ENCODE measurements at regions not wholly inside any gene's neighbourhood (a gene's known extent, or its start where the extent isn't known, plus 50 kb on each side); places are given as distances from the start of the nearest gene placed in this dataset.
"Not testable (repeated sequence)": the region's sequence is repeated elsewhere in the genome, so short reads cannot be mapped to it uniquely, and the experiment has no call there.

GRCh38 chr1:105626276-105626987 lies 1430.0 kb upstream of the PRMT6 start:
- no peaks in the 10 kb centered on the region for H3K4me1 Mint-ChIP-seq
- ATAC-seq (ENCODE audit: low read depth) (no peak), DNase-seq (no peak)
- H3K4me3 Mint-ChIP-seq, result no peak overlapping the region
- no peak overlapping the region for H3K27ac Mint-ChIP-seq
- WGBS (ENCODE audit: insufficient coverage), result 76% methylated on average over 5 of the region's 6 CpGs
- no peak overlapping the region for H3K9ac ChIP-seq (ENCODE audit: low read length)
- ChIA-PET POLR2A (no interaction called here), CTCF (no interaction called here)
- H3K9me3 Mint-ChIP-seq (ENCODE audit: insufficient read depth), result peaks cover 3% of the 10 kb centered on the region
- intact Hi-C loops (cut with micrococcal nuclease), result no loop called here
- H3K79me2 ChIP-seq (ENCODE audit: control insufficient read depth, insufficient read depth, low read length), result no peaks in the 10 kb centered on the region
- H3K36me3 ChIP-seq (replicated peaks in 1 of 2; ENCODE audit: control extremely low read depth in 1 of 2, control insufficient read depth in 1 of 2, extremely low read depth in 1 of 2, insufficient read depth in 2 of 2, low read length in 1 of 2), result no peaks in the 10 kb centered on the region
- no peaks in the 10 kb centered on the region for H4K20me1 ChIP-seq (ENCODE audit: control insufficient read depth, insufficient read depth, low read length, poor library complexity, severe bottlenecking)
- peaks cover 0 to 4% (median 0%) of the 10 kb centered on the region in 3 donors for H3K9me3 ChIP-seq (ENCODE audit: control extremely low read depth in 1 of 3, control insufficient read depth in 2 of 3, insufficient read depth in 1 of 3, low read length in 2 of 3)
- no peak overlapping the region for H2AFZ ChIP-seq (ENCODE audit: insufficient read depth, low read depth, low read length, poor library complexity, severe bottlenecking)
- no peak overlapping the region for H3K4me3 ChIP-seq (ENCODE audit: control extremely low read depth in 1 of 5, extremely low read depth in 1 of 5, insufficient read depth in 1 of 5, low read depth in 2 of 5, low read length in 4 of 5)
- TF ChIP-seq CTCF (IDR thresholded peaks at IDR 0.05), result no peak
- no peak for TF ChIP-seq EZH2 (IDR thresholded peaks at IDR 0.05; ENCODE audit: borderline replicate concordance, insufficient read depth, low read depth, low read length, poor library complexity, severe bottlenecking)
- H3K27me3 ChIP-seq (replicated peaks in 1 of 4; ENCODE audit: control extremely low read depth in 1 of 4, control insufficient read depth in 3 of 4, insufficient read depth in 4 of 4, low read length in 3 of 4), result no peaks in the 10 kb centered on the region
- H3K27ac ChIP-seq (ENCODE audit: low read length in 2 of 2), result no peak overlapping the region
- no peaks in the 10 kb centered on the region for H3K27me3 Mint-ChIP-seq
- no peak overlapping the region for H3K4me2 ChIP-seq (replicated peaks; ENCODE audit: low read depth, low read length, poor library complexity, severe bottlenecking)
- no peaks in the 10 kb centered on the region for H3K4me1 ChIP-seq (ENCODE audit: control insufficient read depth in 2 of 2, insufficient read depth in 2 of 2, low read length in 2 of 2)

- 98% methylated on average over 33 of the region's 36 CpGs for WGBS (ENCODE audit: insufficient coverage)
- H3K4me3 ChIP-seq (ENCODE audit: control extremely low read depth in 1 of 5, extremely low read depth in 1 of 5, insufficient read depth in 1 of 5, low read depth in 2 of 5, low read length in 4 of 5); CTCF ChIA-PET; H3K4me1 Mint-ChIP-seq; H3K4me2 ChIP-seq (replicated peaks; ENCODE audit: low read depth, low read length, poor library complexity, severe bottlenecking); H3K9me3 ChIP-seq (ENCODE audit: control extremely low read depth in 1 of 3, control insufficient read depth in 2 of 3, insufficient read depth in 1 of 3, low read length in 2 of 3); H3K9me3 Mint-ChIP-seq (ENCODE audit: insufficient read depth); H3K27ac ChIP-seq (ENCODE audit: low read length in 2 of 2); H3K4me3 Mint-ChIP-seq; H3K27ac Mint-ChIP-seq; H3K36me3 ChIP-seq (replicated peaks in 1 of 2; ENCODE audit: control extremely low read depth in 1 of 2, control insufficient read depth in 1 of 2, extremely low read depth in 1 of 2, insufficient read depth in 2 of 2, low read length in 1 of 2); H3K9ac ChIP-seq (ENCODE audit: low read length); H3K27me3 ChIP-seq (replicated peaks in 1 of 4; ENCODE audit: control extremely low read depth in 1 of 4, control insufficient read depth in 3 of 4, insufficient read depth in 4 of 4, low read length in 3 of 4); ATAC-seq (ENCODE audit: low read depth); H3K4me1 ChIP-seq (ENCODE audit: control insufficient read depth in 2 of 2, insufficient read depth in 2 of 2, low read length in 2 of 2); H3K27me3 Mint-ChIP-seq; H2AFZ ChIP-seq (ENCODE audit: insufficient read depth, low read depth, low read length, poor library complexity, severe bottlenecking); intact Hi-C loops (cut with micrococcal nuclease); POLR2A ChIA-PET; DNase-seq; H4K20me1 ChIP-seq (ENCODE audit: control insufficient read depth, insufficient read depth, low read length, poor library complexity, severe bottlenecking); H3K79me2 ChIP-seq (ENCODE audit: control insufficient read depth, insufficient read depth, low read length): not testable (repeated sequence)
Measured at GRCh38 chr1:105631153-105631744, 1425.2 kb upstream of the PRMT6 start.
